ENCODE measurements at regions not wholly inside any gene's neighbourhood (a gene's known extent, or its start where the extent isn't known, plus 50 kb on each side); places are given as distances from the start of the nearest gene placed in this dataset.

GRCh38 chr17:15177343-15177742 lies 87.8 kb downstream of the PMP22 start:
- no peak for DNase-seq

GRCh38 chr17:15175356-15175755 lies 89.8 kb downstream of the PMP22 start:
- DNase-seq, result no peak

- DNase-seq, result no peak
These were observed 93.7 kb downstream of the PMP22 start for GRCh38 chr17:15171167-15172047.

GRCh38 chr17:15169676-15170075 lies 95.5 kb downstream of the PMP22 start:
- DNase-seq, result no peak

GRCh38 chr17:15168379-15168778 lies 96.7 kb downstream of the PMP22 start:
- DNase-seq, result no peak

GRCh38 chr17:15161395-15161794 lies 103.7 kb downstream of the PMP22 start:
- no peak for DNase-seq

GRCh38 chr17:15157051-15157450 lies 108.1 kb downstream of the PMP22 start:
- no peak for DNase-seq

GRCh38 chr17:15154618-15155017 lies 110.5 kb downstream of the PMP22 start:
- DNase-seq, result no peak

GRCh38 chr17:15145621-15146020 lies 119.5 kb downstream of the PMP22 start:
- no peak for DNase-seq

GRCh38 chr17:15143524-15143923 lies 121.6 kb downstream of the PMP22 start:
- no peak for DNase-seq

GRCh38 chr17:15134363-15134762 lies 130.8 kb downstream of the PMP22 start:
- no peak for DNase-seq

GRCh38 chr17:15133826-15134225 lies 131.3 kb downstream of the PMP22 start:
- no peak for DNase-seq

GRCh38 chr17:15133143-15133542 lies 132.0 kb downstream of the PMP22 start:
- DNase-seq, result no peak

- no peak for DNase-seq
These were observed 134.7 kb downstream of the PMP22 start for GRCh38 chr17:15130426-15130825.

GRCh38 chr17:15129986-15130385 lies 135.1 kb downstream of the PMP22 start:
- DNase-seq, result no peak

GRCh38 chr17:15124746-15125145 lies 140.4 kb downstream of the PMP22 start:
- DNase-seq, result no peak

- no peak for DNase-seq
These were observed 140.9 kb downstream of the PMP22 start for GRCh38 chr17:15124264-15124595.

- no peak for DNase-seq
These were observed 141.4 kb downstream of the PMP22 start for GRCh38 chr17:15123593-15124263.

- no peak for DNase-seq
These were observed 142.3 kb downstream of the PMP22 start for GRCh38 chr17:15122857-15123256.

- DNase-seq, result no peak
These were observed 143.7 kb downstream of the PMP22 start for GRCh38 chr17:15121426-15121825.

- DNase-seq, result no peak
These were observed 145.2 kb downstream of the PMP22 start for GRCh38 chr17:15119968-15120367.

- no peak for DNase-seq
These were observed 147.9 kb downstream of the PMP22 start for GRCh38 chr17:15117239-15117638.

GRCh38 chr17:15112846-15113617 lies 152.1 kb downstream of the PMP22 start:
- DNase-seq, result no peak

GRCh38 chr17:15109608-15110007 lies 155.5 kb downstream of the PMP22 start:
- no peak for DNase-seq
